WTC11 (cell line): ENCODE measurements at regions not wholly inside any gene's neighbourhood (a gene's known extent, or its start where the extent isn't known, plus 50 kb on each side); places are given as distances from the start of the nearest gene placed in this dataset.

ENCODE experiments used
- MAX ChIP-seq: sonication (generic); formaldehyde crosslinking; IDR thresholded peaks from 2 replicates; pipeline ENCODE4 v1.8.0; 2022; ENCODE audit warnings: mild to moderate bottlenecking, missing genetic modification reagents
- NFATC4 ChIP-seq: fragments of 250-450 bp; sonication (Bioruptor Pico); IDR thresholded peaks from 2 replicates; pipeline ENCODE4 v1.9.0; 2021; ENCODE audit warnings: mild to moderate bottlenecking
- ZNF416 ChIP-seq: fragments of 250-450 bp; sonication (Bioruptor Pico); IDR thresholded peaks from 2 replicates; pipeline ENCODE4 v1.9.0; 2021; ENCODE audit warnings: mild to moderate bottlenecking, inconsistent platforms

- no peak for TF ChIP-seq MAX (CRISPR knock-in tag)
- no peak for TF ChIP-seq NFATC4 (CRISPR knock-in tag)
- no peak for TF ChIP-seq ZNF416 (CRISPR knock-in tag)
Observed at GRCh38 chr12:71283883-71284282, 126.1 kb upstream of the TSPAN8 start.
